OCI-LY1 (cell line): ENCODE measurements at regions not wholly inside any gene's neighbourhood (a gene's known extent, or its start where the extent isn't known, plus 50 kb on each side); places are given as distances from the start of the nearest gene placed in this dataset.

Experiments used
- H2AFZ ChIP-seq: fragments of 200-600 bp; sonication (generic), shearing (Covaris generic); 2 replicates; pipeline ENCODE4 v1.6.0; 2014; ENCODE audit warnings: antibody characterized with exemption, mild to moderate bottlenecking, low read length
- H3F3A ChIP-seq: fragments of 200-600 bp; sonication (generic), shearing (Covaris generic); 2 replicates; pipeline ENCODE4 v1.6.0; 2014; ENCODE audit warnings: mild to moderate bottlenecking, antibody characterized with exemption, low read length, moderate library complexity; ENCODE audit not compliant: insufficient read depth
- H3K27ac ChIP-seq: fragments of 200-600 bp; sonication (generic); 2 replicates; pipeline ENCODE4 v1.5.1; 2014; ENCODE audit warnings: low read length, mixed run types, mild to moderate bottlenecking, low read depth; ENCODE audit not compliant: poor library complexity, severe bottlenecking
- H3K27me3 ChIP-seq: fragments of 200-600 bp; sonication (generic); 2 replicates; pipeline ENCODE4 v1.6.0; 2014; ENCODE audit warnings: antibody characterized with exemption, mild to moderate bottlenecking, low read length, moderate library complexity; ENCODE audit not compliant: insufficient read depth
- H3K36me3 ChIP-seq: fragments of 200-600 bp; sonication (generic); 2 replicates; pipeline ENCODE4 v1.6.1; 2014; ENCODE audit warnings: mild to moderate bottlenecking, antibody characterized with exemption, low read length, moderate library complexity, mixed read lengths; ENCODE audit not compliant: insufficient read depth
- H3K4me1 ChIP-seq: fragments of 200-600 bp; sonication (generic); 2 replicates; pipeline ENCODE4 v1.5.1; 2014; ENCODE audit warnings: mild to moderate bottlenecking, low read length, moderate library complexity; ENCODE audit not compliant: insufficient read depth, severe bottlenecking
- H3K4me2 ChIP-seq: fragments of 200-600 bp; sonication (generic), shearing (Covaris generic); 2 replicates; pipeline ENCODE4 v1.6.1; 2014; ENCODE audit warnings: low read length
- H3K4me3 ChIP-seq: fragments of 200-600 bp; sonication (generic); 2 replicates; pipeline ENCODE4 v1.5.1; 2014; ENCODE audit warnings: low read length, low read depth, mild to moderate bottlenecking, mixed read lengths; ENCODE audit not compliant: poor library complexity, severe bottlenecking
- H3K79me2 ChIP-seq: fragments of 200-600 bp; shearing (Covaris generic); 2 replicates; pipeline ENCODE4 v1.6.1; 2016; ENCODE audit warnings: mixed run types, low read length, mixed read lengths; ENCODE audit not compliant: insufficient read depth
- H3K9ac ChIP-seq: fragments of 200-600 bp; sonication (generic), shearing (Covaris generic); 2 replicates; pipeline ENCODE4 v1.6.1; 2014; ENCODE audit warnings: mild to moderate bottlenecking, low read length, mixed read lengths
- H3K9me2 ChIP-seq: fragments of 200-600 bp; sonication (generic), shearing (Covaris generic); 2 replicates; pipeline ENCODE4 v1.6.1; 2014; ENCODE audit warnings: low read depth, mild to moderate bottlenecking, low read length, mixed read lengths
- H3K9me3 ChIP-seq: fragments of 200-600 bp; shearing (Covaris generic); 2 replicates; pipeline ENCODE4 v1.6.1; 2014; ENCODE audit warnings: low read length, mixed read lengths
- H4K20me1 ChIP-seq: fragments of 200-600 bp; sonication (generic), shearing (Covaris generic); 2 replicates; pipeline ENCODE4 v1.6.0; 2016; ENCODE audit warnings: mild to moderate bottlenecking, low read length; ENCODE audit not compliant: insufficient read depth
- CTCF ChIP-seq: fragments of 200-600 bp; sonication (generic), shearing (Covaris generic); IDR thresholded peaks from 2 replicates; pipeline ENCODE4 v1.5.1; 2017; ENCODE audit warnings: mild to moderate bottlenecking, antibody characterized with exemption, low read length, moderate library complexity, mixed read lengths
- EZH2 ChIP-seq: fragments of 200-600 bp; sonication (generic), shearing (Covaris generic); IDR thresholded peaks from 2 replicates; pipeline ENCODE4 v1.8.0; 2017; ENCODE audit warnings: borderline replicate concordance, mixed run types, mild to moderate bottlenecking, antibody characterized with exemption, low read length, moderate library complexity, mixed read lengths

- Histone ChIP-seq H2AFZ (no peak overlapping the region), H3K9me3 (no peaks in the 10 kb centered on the region), H3K27me3 (no peaks in the 10 kb centered on the region), H3K9me2 (no peaks in the 10 kb centered on the region), H3F3A (no peaks in the 10 kb centered on the region), H3K27ac (no peak overlapping the region), H4K20me1 (no peaks in the 10 kb centered on the region), H3K4me3 (no peak overlapping the region), H3K79me2 (no peaks in the 10 kb centered on the region), H3K36me3 (no peaks in the 10 kb centered on the region), H3K4me2 (no peak overlapping the region), H3K4me1 (peaks cover 4% of the 10 kb centered on the region), H3K9ac (no peak overlapping the region)
- TF ChIP-seq CTCF (no peak), EZH2 (no peak)
These were observed 277.7 kb upstream of the N4BP1 start for GRCh38 chr16:48887646-48888210.

- Histone ChIP-seq H3K79me2 (no peaks in the 10 kb centered on the region), H3K27ac (no peak overlapping the region), H3K4me2 (no peak overlapping the region), H2AFZ (no peak overlapping the region), H3K36me3 (no peaks in the 10 kb centered on the region), H3F3A (no peaks in the 10 kb centered on the region), H3K4me1 (peaks cover 2% of the 10 kb centered on the region), H4K20me1 (no peaks in the 10 kb centered on the region), H3K4me3 (no peak overlapping the region), H3K9ac (no peak overlapping the region), H3K9me3 (no peaks in the 10 kb centered on the region), H3K27me3 (no peaks in the 10 kb centered on the region), H3K9me2 (no peaks in the 10 kb centered on the region)
- no peak for TF ChIP-seq CTCF
- no peak for TF ChIP-seq EZH2
These were observed 275.5 kb upstream of the N4BP1 start for GRCh38 chr16:48885471-48885870.

- no peaks in the 10 kb centered on the region for H4K20me1 ChIP-seq
- no peak overlapping the region for H3K4me2 ChIP-seq
- H3K9me3 ChIP-seq, result no peaks in the 10 kb centered on the region
- H3F3A ChIP-seq, result no peaks in the 10 kb centered on the region
- TF ChIP-seq CTCF, result no peak
- TF ChIP-seq EZH2, result no peak
- no peaks in the 10 kb centered on the region for H3K79me2 ChIP-seq
- no peaks in the 10 kb centered on the region for H3K4me1 ChIP-seq
- H3K4me3 ChIP-seq, result no peak overlapping the region
- H3K9ac ChIP-seq, result no peak overlapping the region
- H3K27ac ChIP-seq, result no peak overlapping the region
- H2AFZ ChIP-seq, result no peak overlapping the region
- no peaks in the 10 kb centered on the region for H3K9me2 ChIP-seq
- H3K36me3 ChIP-seq, result no peaks in the 10 kb centered on the region
- no peaks in the 10 kb centered on the region for H3K27me3 ChIP-seq
These were observed 271.3 kb upstream of the N4BP1 start for GRCh38 chr16:48881272-48881671.
